H9 (cell line): ENCODE measurements at regions not wholly inside any gene's neighbourhood (a gene's known extent, or its start where the extent isn't known, plus 50 kb on each side); places are given as distances from the start of the nearest gene placed in this dataset.

Source experiments
- DNase-seq: peaks from one replicate; pipeline ENCODE4 v3.0.0-alpha.2; 2017
- H2AFZ ChIP-seq: one replicate; pipeline ENCODE4 v1.6.1; 2013; ENCODE audit warnings: mild to moderate bottlenecking, low read length, control low read depth, moderate library complexity
- H2AK5ac ChIP-seq: 2 replicates; pipeline ENCODE4 v1.6.1; 2013; ENCODE audit warnings: low read length, control low read depth, mixed read lengths; ENCODE audit not compliant: insufficient read length
- H2BK120ac ChIP-seq: one replicate; pipeline ENCODE4 v1.6.1; 2013; ENCODE audit warnings: low read depth, mild to moderate bottlenecking, low read length, control low read depth, inconsistent platforms; ENCODE audit not compliant: poor library complexity, severe bottlenecking
- H2BK12ac ChIP-seq: 2 replicates; pipeline ENCODE4 v1.6.1; 2013; ENCODE audit warnings: low read length, control low read depth, mixed read lengths, low read depth; ENCODE audit not compliant: insufficient read length
- H2BK15ac ChIP-seq: 2 replicates; pipeline ENCODE4 v1.6.1; 2013; ENCODE audit warnings: low read depth, low read length, control low read depth
- H2BK20ac ChIP-seq: one replicate; pipeline ENCODE4 v1.6.1; 2013; ENCODE audit warnings: low read depth, mild to moderate bottlenecking, low read length, control low read depth, inconsistent platforms; ENCODE audit not compliant: poor library complexity, severe bottlenecking
- H2BK5ac ChIP-seq: 2 replicates; pipeline ENCODE4 v1.6.1; 2013; ENCODE audit warnings: low read length, control low read depth, mixed read lengths; ENCODE audit not compliant: insufficient read length
- H3K14ac ChIP-seq: 2 replicates; pipeline ENCODE4 v1.6.1; 2013; ENCODE audit warnings: low read length, control low read depth; ENCODE audit not compliant: insufficient read depth
- H3K18ac ChIP-seq: 2 replicates; pipeline ENCODE4 v1.6.1; 2013; ENCODE audit warnings: low read depth, mild to moderate bottlenecking, mixed read lengths, low read length, control low read depth; ENCODE audit not compliant: insufficient read length
- H3K23ac ChIP-seq: 2 replicates; pipeline ENCODE4 v1.6.1; 2013; ENCODE audit warnings: low read length, control low read depth, mixed read lengths, low read depth; ENCODE audit not compliant: insufficient read length
- H3K23me2 ChIP-seq: 2 replicates; pipeline ENCODE4 v1.6.1; 2013; ENCODE audit warnings: low read depth, mild to moderate bottlenecking, mixed read lengths, low read length, control low read depth; ENCODE audit not compliant: insufficient read length, poor library complexity, severe bottlenecking
- H3K27ac ChIP-seq: 2 replicates; pipeline ENCODE4 v1.5.1; 2013; ENCODE audit warnings: low read length, control low read depth, mixed read lengths, low read depth; ENCODE audit not compliant: insufficient read length
- H3K27me3 ChIP-seq: 2 replicates; pipeline ENCODE4 v1.6.1; 2013; ENCODE audit warnings: low read length, control low read depth, inconsistent platforms; ENCODE audit not compliant: insufficient read depth
- H3K4ac ChIP-seq: 2 replicates; pipeline ENCODE4 v1.6.1; 2013; ENCODE audit warnings: low read depth, mild to moderate bottlenecking, control low read depth, inconsistent platforms, low read length, moderate library complexity
- H3K4me1 ChIP-seq: 2 replicates; pipeline ENCODE4 v1.6.1; 2013; ENCODE audit warnings: low read length, control low read depth, inconsistent platforms; ENCODE audit not compliant: insufficient read depth
- H3K4me2 ChIP-seq: 2 replicates; pipeline ENCODE4 v1.6.1; 2013; ENCODE audit warnings: low read length, control low read depth, mixed read lengths; ENCODE audit not compliant: insufficient read length, insufficient read depth
- H3K56ac ChIP-seq: 2 replicates; pipeline ENCODE4 v1.6.1; 2013; ENCODE audit warnings: low read depth, mild to moderate bottlenecking, mixed read lengths, low read length, control low read depth; ENCODE audit not compliant: insufficient read length
- H3K79me1 ChIP-seq: 2 replicates; pipeline ENCODE4 v1.6.1; 2013; ENCODE audit warnings: low read depth, mild to moderate bottlenecking, moderate library complexity, low read length, control low read depth, inconsistent platforms; ENCODE audit not compliant: insufficient read depth, poor library complexity, severe bottlenecking
- H3K79me2 ChIP-seq: 2 replicates; pipeline ENCODE4 v1.6.1; 2013; ENCODE audit warnings: low read length, control low read depth, inconsistent platforms; ENCODE audit not compliant: insufficient read depth
- H3K9ac ChIP-seq: 2 replicates; pipeline ENCODE4 v1.6.1; 2013; ENCODE audit warnings: low read length, control low read depth, mixed read lengths; ENCODE audit not compliant: insufficient read length; ENCODE audit errors: extremely low read depth
- H3K9me3 ChIP-seq: one replicate; pipeline ENCODE4 v1.6.1; 2013; ENCODE audit warnings: low read depth, low read length, inconsistent platforms; ENCODE audit not compliant: control insufficient read depth
- H3T11ph ChIP-seq: one replicate; pipeline ENCODE4 v1.6.1; 2013; ENCODE audit warnings: mild to moderate bottlenecking, low read length, control low read depth, inconsistent platforms
- H4K20me1 ChIP-seq: one replicate; pipeline ENCODE4 v1.6.1; 2013; ENCODE audit not compliant: control insufficient read depth, insufficient read length, insufficient read depth
- H4K5ac ChIP-seq: 2 replicates; pipeline ENCODE4 v1.6.1; 2013; ENCODE audit warnings: low read depth, mild to moderate bottlenecking, mixed read lengths, low read length, control low read depth; ENCODE audit not compliant: insufficient read length
- H4K8ac ChIP-seq: replicated peaks from 2 replicates; pipeline ENCODE4 v1.6.1; 2013; ENCODE audit warnings: low read length, control low read depth, mixed read lengths, low read depth; ENCODE audit not compliant: insufficient read length
- H4K91ac ChIP-seq: 2 replicates; pipeline ENCODE4 v1.6.1; 2013; ENCODE audit warnings: low read depth, mild to moderate bottlenecking, moderate library complexity, mixed read lengths, low read length, control low read depth; ENCODE audit not compliant: insufficient read length
- H3K27ac Mint-ChIP-seq, 3 experiments: 2 replicates in 2 of 3; 3 replicates in 1 of 3; pipeline ENCODE4 v1.8.0; 2020 to 2021; ENCODE audit warnings: mixed read lengths in 3 of 3, mild to moderate bottlenecking in 1 of 3, moderate library complexity in 1 of 3
- H3K27me3 Mint-ChIP-seq: 2 replicates; pipeline ENCODE4 v1.8.0; 2021; ENCODE audit warnings: low read depth, mild to moderate bottlenecking, moderate library complexity, mixed read lengths
- H3K36me3 Mint-ChIP-seq, 3 experiments: 2 replicates in 2 of 3; 3 replicates in 1 of 3; pipeline ENCODE4 v1.8.0; 2020 to 2021; ENCODE audit warnings: low read depth in 3 of 3, mixed read lengths in 3 of 3; ENCODE audit not compliant: insufficient read depth in 1 of 3
- H3K4me1 Mint-ChIP-seq, 2 experiments: 2 replicates each; pipeline ENCODE4 v1.8.0; 2020; ENCODE audit warnings: mixed read lengths in 2 of 2
- H3K4me3 Mint-ChIP-seq, 2 experiments: 2 replicates in 1 of 2; 3 replicates in 1 of 2; pipeline ENCODE4 v1.8.0; 2020 to 2021; ENCODE audit warnings: mild to moderate bottlenecking in 2 of 2, mixed read lengths in 2 of 2, moderate library complexity in 1 of 2
- H3K9me3 Mint-ChIP-seq, 2 experiments: 2 replicates in 1 of 2; 3 replicates in 1 of 2; pipeline ENCODE4 v1.8.0; 2020; ENCODE audit warnings: mild to moderate bottlenecking in 2 of 2, mixed read lengths in 2 of 2, moderate library complexity in 1 of 2
- WGBS: extraction: QIAGEN DNeasy Blood & Tissue Kit; methylation state at CpG from one replicate; pipeline ENCODE4 v1.1.7; 2013; ENCODE audit warnings: missing lambda C conversion rate, low lambda C conversion rate, mixed read lengths; ENCODE audit not compliant: insufficient read length; ENCODE audit errors: extremely low coverage; 5-methylcytosine and 5-hydroxymethylcytosine counted together
- TF ChIP-seq, protein P1 (sequence below): fragments of 200-600 bp; sonication (generic); conservative IDR thresholded peaks from 3 replicates; pipeline ENCODE4 v1.8.0; 2021; ENCODE audit warnings: antibody characterized with exemption, mild to moderate bottlenecking

DNA sequence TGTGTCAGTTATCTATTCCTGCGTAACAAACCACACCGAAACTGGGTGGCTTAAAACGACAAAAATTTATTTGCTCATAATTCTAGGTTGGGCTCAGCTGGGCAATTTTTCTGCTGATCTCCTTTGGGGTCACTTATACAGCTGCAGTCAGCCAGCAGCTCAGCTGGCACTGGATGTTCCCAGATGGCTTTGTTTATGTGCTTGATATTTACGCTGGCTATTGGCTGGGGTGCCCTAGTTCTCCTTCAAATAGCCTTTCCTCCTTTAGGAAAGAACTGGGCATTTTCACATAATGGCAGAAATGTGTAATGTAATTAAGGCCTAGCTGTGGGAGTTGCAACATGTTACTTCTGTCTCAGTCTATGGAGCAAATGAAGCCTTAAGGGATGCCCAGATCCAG, 142.2 kb downstream of the B3GNT2 start:
- H3K27ac ChIP-seq: no peak overlapping the region
- H2BK12ac ChIP-seq: no peak overlapping the region
- no peak overlapping the region for H3K56ac ChIP-seq
- no peak overlapping the region for H2BK5ac ChIP-seq
- TF ChIP-seq, protein P1, sequence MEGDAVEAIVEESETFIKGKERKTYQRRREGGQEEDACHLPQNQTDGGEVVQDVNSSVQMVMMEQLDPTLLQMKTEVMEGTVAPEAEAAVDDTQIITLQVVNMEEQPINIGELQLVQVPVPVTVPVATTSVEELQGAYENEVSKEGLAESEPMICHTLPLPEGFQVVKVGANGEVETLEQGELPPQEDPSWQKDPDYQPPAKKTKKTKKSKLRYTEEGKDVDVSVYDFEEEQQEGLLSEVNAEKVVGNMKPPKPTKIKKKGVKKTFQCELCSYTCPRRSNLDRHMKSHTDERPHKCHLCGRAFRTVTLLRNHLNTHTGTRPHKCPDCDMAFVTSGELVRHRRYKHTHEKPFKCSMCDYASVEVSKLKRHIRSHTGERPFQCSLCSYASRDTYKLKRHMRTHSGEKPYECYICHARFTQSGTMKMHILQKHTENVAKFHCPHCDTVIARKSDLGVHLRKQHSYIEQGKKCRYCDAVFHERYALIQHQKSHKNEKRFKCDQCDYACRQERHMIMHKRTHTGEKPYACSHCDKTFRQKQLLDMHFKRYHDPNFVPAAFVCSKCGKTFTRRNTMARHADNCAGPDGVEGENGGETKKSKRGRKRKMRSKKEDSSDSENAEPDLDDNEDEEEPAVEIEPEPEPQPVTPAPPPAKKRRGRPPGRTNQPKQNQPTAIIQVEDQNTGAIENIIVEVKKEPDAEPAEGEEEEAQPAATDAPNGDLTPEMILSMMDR: no peak
- no peak overlapping the region for H3K14ac ChIP-seq
- H4K5ac ChIP-seq: no peak overlapping the region
- peak overlapping the region in 2 of 3 experiments; percentile 4 to 85; a peak in 2 of 7 replicates for H3K27ac Mint-ChIP-seq
- no peaks in the 10 kb centered on the region for H3K9me3 ChIP-seq
- WGBS: no CpG with 5 or more reads among the region's 4 CpGs
- H3K27me3 Mint-ChIP-seq: no peaks in the 10 kb centered on the region
- no peaks in the 10 kb centered on the region for H3K27me3 ChIP-seq
- H3K23ac ChIP-seq: no peak overlapping the region
- no peak overlapping the region for H2BK120ac ChIP-seq
- no peak overlapping the region for H3T11ph ChIP-seq
- H3K79me1 ChIP-seq: no peaks in the 10 kb centered on the region
- no peak overlapping the region for H4K8ac ChIP-seq
- H4K91ac ChIP-seq: no peak overlapping the region
- H3K4me2 ChIP-seq: no peak overlapping the region
- H2BK15ac ChIP-seq: no peak overlapping the region
- no peak overlapping the region for H3K9ac ChIP-seq
- no peak overlapping the region for H2BK20ac ChIP-seq
- no peaks in the 10 kb centered on the region; the same call in 1 of the 2 replicates for H3K4me1 ChIP-seq
- H3K23me2 ChIP-seq: no peaks in the 10 kb centered on the region
- H3K4me1 Mint-ChIP-seq: peaks cover 31 to 47% of the 10 kb centered on the region in 2 experiments
- H2AK5ac ChIP-seq: no peak overlapping the region
- H3K36me3 Mint-ChIP-seq: no peaks in the 10 kb centered on the region
- H3K9me3 Mint-ChIP-seq: no peaks in the 10 kb centered on the region
- H3K4ac ChIP-seq: no peak overlapping the region
- no peak for DNase-seq
- no peaks in the 10 kb centered on the region for H4K20me1 ChIP-seq
- H3K18ac ChIP-seq: no peak overlapping the region
- no peaks in the 10 kb centered on the region for H3K79me2 ChIP-seq
- no peak overlapping the region for H3K4me3 Mint-ChIP-seq
- H2AFZ ChIP-seq: no peak overlapping the region
